HG02840 (cell line): ENCODE measurements at regions not wholly inside any gene's neighbourhood (a gene's known extent, or its start where the extent isn't known, plus 50 kb on each side); places are given as distances from the start of the nearest gene placed in this dataset.

Source experiments
- ATAC-seq: cut with Tn5 transposase; IDR thresholded peaks from one replicate; pipeline ENCODE4 v1.9.1; 2021; ENCODE audit warnings: mild to moderate bottlenecking, moderate library complexity, moderate number of reproducible peaks; ENCODE audit not compliant: unreplicated experiment, low FRiP score

DNA sequence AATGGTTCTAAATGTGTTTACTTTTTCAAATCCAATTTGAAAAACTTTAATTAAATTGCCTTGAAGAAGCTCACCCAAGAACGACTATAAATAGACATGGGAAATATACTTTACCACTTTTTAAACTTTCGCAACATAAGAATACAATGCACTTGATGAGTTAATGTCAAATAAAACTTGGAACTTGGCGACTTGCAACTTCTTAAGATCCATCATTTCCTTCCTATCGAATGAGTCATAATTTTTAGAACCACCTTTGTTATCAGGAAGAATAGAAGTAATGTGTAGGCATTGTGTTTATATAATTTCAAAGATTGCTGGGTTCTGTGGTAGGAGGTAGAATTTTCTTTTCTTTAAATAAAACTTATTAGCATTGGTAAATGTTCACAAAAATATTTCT lies 1417.4 kb upstream of the FLRT2 start:
- ATAC-seq: no peak

DNA sequence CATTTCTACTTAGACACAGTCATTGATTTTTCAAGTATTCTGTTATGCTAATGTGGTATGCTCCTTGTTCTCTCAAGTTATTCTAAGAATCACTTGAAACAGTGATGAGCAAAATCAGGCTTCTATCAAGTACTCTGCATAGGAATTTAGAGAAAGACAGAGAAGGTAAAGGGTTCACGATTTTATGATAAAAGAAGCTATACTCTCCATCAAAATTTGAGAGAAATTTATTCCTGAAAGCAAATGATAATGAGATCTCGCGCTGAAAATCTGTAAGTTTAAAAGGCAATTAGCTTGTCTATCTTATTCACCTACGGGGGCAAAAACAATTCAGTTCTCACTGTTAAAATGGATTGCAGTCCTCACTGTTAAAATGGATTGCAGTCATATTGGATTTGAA lies 1404.3 kb upstream of the FLRT2 start:
- ATAC-seq: no peak

- no peak for ATAC-seq
Observed at GRCh38 chr14:84127495-84127894, 1402.4 kb upstream of the FLRT2 start.

DNA sequence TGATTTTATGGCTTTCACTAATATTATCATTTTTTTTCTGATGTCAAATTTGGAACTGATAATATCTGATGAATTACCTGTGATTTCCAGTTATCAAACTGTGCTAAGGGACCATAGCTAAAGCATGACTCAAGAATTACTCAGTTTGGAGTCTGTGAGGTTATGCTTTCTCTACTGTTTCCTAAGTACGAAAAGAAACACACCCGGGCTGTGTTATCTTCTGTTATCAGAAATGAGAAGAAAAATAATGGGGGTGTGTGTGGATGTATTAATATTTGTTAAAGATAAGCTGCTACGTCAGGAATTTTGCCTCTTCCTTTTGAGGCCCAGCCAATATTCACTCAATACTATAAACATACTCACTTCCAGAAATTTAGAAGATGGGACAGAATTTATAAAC lies 1401.9 kb upstream of the FLRT2 start:
- ATAC-seq: no peak

DNA sequence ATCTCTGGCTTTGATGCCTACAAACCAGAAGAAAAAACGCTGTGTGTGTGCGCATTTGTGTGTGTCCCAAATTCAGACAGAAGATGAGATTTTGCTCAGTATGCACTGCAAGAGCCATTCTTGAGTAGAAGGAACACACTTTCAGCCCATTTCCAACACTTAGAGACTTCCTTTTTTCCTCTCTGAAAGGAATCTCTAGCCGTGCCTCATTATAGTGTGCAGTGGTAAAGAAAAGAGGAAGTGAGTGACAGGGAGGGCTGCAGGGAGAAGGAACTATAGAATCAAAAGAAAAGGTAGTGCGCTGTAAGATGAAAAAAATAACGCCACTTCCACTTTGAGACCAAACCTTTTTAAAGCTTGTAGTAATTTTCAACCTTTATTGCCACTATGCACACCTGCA lies 1400.9 kb upstream of the FLRT2 start:
- ATAC-seq: no peak

GRCh38 chr14:84129941-84130340 lies 1400.0 kb upstream of the FLRT2 start:
- ATAC-seq: no peak

- ATAC-seq: no peak
Observed at GRCh38 chr14:84131924-84132323, 1398.0 kb upstream of the FLRT2 start.

GRCh38 chr14:84144166-84144565 lies 1385.8 kb upstream of the FLRT2 start:
- no peak for ATAC-seq

DNA sequence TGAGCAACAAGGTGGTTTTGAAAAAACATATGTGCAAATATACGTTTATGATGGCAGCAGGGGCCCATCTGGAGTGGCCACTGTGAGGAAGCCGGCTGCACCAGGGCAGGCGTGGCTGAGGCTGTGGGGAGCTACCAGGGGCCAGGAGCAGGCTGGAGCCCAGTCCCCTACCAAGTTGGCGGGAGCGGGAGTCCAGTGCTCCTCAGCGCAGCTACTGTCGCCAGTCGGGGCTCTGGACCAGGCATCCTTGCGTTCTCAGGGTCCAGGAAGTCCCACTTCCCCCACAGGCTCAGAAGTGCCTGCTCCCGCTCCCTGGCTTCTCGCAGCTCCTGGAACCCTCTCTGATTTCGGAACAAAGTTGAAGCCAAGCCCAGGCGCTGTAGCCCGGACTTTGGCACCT lies 1377.5 kb upstream of the FLRT2 start:
- ATAC-seq: no peak

DNA sequence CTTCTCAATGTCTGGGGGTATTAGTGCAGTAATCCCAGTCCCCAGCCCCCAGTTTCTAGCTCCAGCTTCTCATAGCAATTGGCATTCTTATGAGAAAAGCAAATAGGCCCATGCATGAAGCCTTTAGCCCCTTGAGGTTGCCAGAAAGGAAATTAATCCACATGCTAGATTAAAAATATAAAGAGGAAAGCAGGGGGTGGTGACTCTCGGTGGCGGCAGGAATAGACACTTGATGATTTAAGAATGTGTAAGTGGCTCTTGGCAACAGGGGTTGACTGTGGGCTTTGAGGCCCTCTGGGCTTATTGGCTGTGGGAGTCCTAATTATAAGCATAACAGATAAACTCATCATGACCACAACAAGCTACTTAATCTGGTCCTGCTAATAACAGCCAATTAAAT lies 1367.3 kb upstream of the FLRT2 start:
- ATAC-seq: no peak

- no peak for ATAC-seq
Observed at GRCh38 chr14:84167026-84167425, 1362.9 kb upstream of the FLRT2 start.

GRCh38 chr14:84180336-84180735 lies 1349.6 kb upstream of the FLRT2 start:
- no peak for ATAC-seq

DNA sequence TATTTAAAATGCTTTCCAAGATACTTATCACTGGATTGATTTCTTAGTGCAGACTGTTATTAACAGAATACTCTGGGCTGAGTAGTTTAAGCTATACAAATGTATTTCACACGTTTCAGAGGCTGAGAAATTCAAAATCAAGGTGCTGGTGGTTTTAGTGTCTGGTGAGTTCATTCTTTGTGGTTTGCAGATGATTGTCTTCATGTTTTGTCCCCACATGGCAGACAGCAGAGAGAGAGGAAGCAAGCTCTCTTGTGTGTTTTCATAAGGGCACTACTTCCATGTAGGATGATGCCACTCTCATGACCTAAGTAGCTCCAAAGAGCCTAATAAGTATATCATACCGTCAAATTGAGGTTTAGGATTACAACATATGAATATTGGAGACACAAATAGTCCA lies 1348.9 kb upstream of the FLRT2 start:
- no peak for ATAC-seq

DNA sequence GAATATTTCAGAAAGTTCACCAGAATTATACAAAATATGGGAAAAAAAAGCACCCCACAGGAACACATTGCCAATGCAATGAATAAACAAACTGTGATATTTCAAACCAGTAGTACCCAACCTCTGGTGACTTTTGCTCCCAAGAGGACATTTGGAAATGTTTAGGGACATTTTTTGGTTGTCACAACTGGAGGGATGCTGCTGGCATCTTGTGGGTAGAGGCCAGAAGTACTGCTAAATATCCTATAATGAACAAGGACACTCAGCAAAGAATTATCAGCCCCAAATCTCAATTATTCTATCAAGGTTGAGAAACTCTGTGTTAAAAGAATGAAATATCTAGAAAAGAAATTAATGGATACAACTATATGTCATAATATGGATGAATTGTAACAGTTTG lies 1334.4 kb upstream of the FLRT2 start:
- ATAC-seq: no peak

DNA sequence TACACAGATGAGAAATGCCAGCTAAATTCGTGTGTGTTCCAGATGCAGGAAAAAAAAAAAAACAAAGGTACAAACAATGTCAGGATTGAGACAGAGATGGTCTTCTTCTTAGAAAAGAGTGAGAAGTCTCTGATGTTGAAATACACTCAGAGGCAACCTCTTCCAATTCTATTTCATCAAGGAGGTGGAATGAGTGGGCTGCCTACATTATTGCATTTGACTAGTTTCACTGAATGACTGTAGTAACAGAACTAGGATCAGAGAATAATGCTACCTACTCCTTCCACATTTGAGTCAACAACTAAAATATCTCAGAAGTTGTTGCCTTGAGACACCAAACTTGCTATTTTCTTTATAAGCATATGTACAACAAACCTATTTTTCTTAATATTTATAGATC lies 1332.2 kb upstream of the FLRT2 start:
- ATAC-seq: no peak

GRCh38 chr14:84202486-84202885 lies 1327.5 kb upstream of the FLRT2 start:
- ATAC-seq: no peak

GRCh38 chr14:84203896-84204295 lies 1326.0 kb upstream of the FLRT2 start:
- ATAC-seq: no peak

- ATAC-seq: no peak
Observed at GRCh38 chr14:84208451-84208850, 1321.5 kb upstream of the FLRT2 start.

GRCh38 chr14:84209031-84209430 lies 1320.9 kb upstream of the FLRT2 start:
- no peak for ATAC-seq

- no peak for ATAC-seq
Observed at GRCh38 chr14:84217066-84217465, 1312.9 kb upstream of the FLRT2 start.

- ATAC-seq: no peak
Observed at GRCh38 chr14:84225268-84225667, 1304.7 kb upstream of the FLRT2 start.

DNA sequence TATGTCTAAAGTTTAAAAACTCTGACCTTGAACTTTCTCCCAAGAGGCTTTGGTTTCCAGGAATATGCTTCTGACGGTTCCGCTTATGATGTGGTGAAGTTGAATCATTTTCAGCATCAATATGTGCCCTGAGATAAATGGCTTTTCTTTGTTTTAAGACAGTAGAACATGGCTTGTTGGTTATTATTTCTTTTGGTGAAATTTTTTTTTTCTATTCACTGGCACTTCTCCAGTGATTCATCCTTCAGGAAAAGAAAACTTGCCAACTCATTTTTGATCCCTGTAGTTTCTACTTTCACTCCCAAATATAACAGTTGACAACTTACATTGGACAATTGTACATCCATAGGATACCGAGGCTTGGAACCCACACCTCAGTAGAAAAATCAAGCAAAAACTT lies 1301.2 kb upstream of the FLRT2 start:
- no peak for ATAC-seq

- ATAC-seq: no peak
Observed at GRCh38 chr14:84234281-84234680, 1295.7 kb upstream of the FLRT2 start.

GRCh38 chr14:84236290-84236689 lies 1293.7 kb upstream of the FLRT2 start:
- ATAC-seq: no peak
